ENCODE measurements at regions not wholly inside any gene's neighbourhood (a gene's known extent, or its start where the extent isn't known, plus 50 kb on each side); places are given as distances from the start of the nearest gene placed in this dataset.

DNA sequence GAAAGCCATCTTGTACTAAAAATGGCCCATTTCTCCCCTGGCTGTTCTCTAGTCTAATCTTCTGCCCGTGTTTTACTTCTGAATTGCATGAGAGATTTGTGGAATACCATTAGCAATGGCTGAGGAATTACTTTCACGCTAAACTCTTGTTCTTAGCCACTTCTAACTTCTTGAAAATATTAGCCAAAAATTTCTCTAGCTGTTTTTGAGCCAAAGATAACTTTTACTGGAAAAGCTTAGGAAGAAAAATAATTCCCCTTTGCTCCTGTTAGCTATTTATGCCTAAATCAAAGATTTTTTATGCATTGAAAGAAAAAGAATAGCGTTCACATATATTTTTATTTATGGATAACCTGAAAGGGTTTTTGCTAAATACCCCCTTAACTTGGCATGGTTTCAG is 287.8 kb downstream of the MTRR start:
- Histone ChIP-seq H3K9me3 (ENCODE audit: control insufficient read depth, insufficient read depth, low read length) (no peaks in the 10 kb centered on the region), H3K4me2 (ENCODE audit: low read length) (no peak overlapping the region), H4K20me1 (ENCODE audit: control insufficient read depth, insufficient read depth, low read depth, low read length) (no peaks in the 10 kb centered on the region), H3K9me2 (replicated peaks; ENCODE audit: control insufficient read depth, low read length) (no peaks in the 10 kb centered on the region), H3K36me3 (ENCODE audit: control insufficient read depth, low read length) (no peaks in the 10 kb centered on the region), H3K4me3 (ENCODE audit: low read length) (no peak overlapping the region), H3K27ac (ENCODE audit: low read depth, low read length) (no peak overlapping the region), H3F3A (ENCODE audit: control insufficient read depth, insufficient read depth) (no peaks in the 10 kb centered on the region), H3K4me1 (ENCODE audit: control insufficient read depth, low read length) (no peaks in the 10 kb centered on the region), H3K79me2 (ENCODE audit: control insufficient read depth, low read length) (no peaks in the 10 kb centered on the region), H3K27me3 (ENCODE audit: control insufficient read depth, low read length) (no peaks in the 10 kb centered on the region)
- TF ChIP-seq, protein P1, sequence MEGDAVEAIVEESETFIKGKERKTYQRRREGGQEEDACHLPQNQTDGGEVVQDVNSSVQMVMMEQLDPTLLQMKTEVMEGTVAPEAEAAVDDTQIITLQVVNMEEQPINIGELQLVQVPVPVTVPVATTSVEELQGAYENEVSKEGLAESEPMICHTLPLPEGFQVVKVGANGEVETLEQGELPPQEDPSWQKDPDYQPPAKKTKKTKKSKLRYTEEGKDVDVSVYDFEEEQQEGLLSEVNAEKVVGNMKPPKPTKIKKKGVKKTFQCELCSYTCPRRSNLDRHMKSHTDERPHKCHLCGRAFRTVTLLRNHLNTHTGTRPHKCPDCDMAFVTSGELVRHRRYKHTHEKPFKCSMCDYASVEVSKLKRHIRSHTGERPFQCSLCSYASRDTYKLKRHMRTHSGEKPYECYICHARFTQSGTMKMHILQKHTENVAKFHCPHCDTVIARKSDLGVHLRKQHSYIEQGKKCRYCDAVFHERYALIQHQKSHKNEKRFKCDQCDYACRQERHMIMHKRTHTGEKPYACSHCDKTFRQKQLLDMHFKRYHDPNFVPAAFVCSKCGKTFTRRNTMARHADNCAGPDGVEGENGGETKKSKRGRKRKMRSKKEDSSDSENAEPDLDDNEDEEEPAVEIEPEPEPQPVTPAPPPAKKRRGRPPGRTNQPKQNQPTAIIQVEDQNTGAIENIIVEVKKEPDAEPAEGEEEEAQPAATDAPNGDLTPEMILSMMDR (IDR thresholded peaks at IDR 0.05; ENCODE audit: low read depth, low read length, poor library complexity, severe bottlenecking): no peak
- no peak for TF ChIP-seq EZH2phosphoT487 (IDR thresholded peaks at IDR 0.05; ENCODE audit: borderline replicate concordance, low read length)

- TF ChIP-seq, protein P1 (IDR thresholded peaks at IDR 0.05; ENCODE audit: low read depth, low read length, poor library complexity, severe bottlenecking): no peak
- TF ChIP-seq EZH2phosphoT487 (IDR thresholded peaks at IDR 0.05; ENCODE audit: borderline replicate concordance, low read length): no peak
- no peaks in the 10 kb centered on the region for H3K9me3 ChIP-seq (ENCODE audit: control insufficient read depth, insufficient read depth, low read length)
Observed at GRCh38 chr5:8157320-8157822, 288.4 kb downstream of the MTRR start.

DNA sequence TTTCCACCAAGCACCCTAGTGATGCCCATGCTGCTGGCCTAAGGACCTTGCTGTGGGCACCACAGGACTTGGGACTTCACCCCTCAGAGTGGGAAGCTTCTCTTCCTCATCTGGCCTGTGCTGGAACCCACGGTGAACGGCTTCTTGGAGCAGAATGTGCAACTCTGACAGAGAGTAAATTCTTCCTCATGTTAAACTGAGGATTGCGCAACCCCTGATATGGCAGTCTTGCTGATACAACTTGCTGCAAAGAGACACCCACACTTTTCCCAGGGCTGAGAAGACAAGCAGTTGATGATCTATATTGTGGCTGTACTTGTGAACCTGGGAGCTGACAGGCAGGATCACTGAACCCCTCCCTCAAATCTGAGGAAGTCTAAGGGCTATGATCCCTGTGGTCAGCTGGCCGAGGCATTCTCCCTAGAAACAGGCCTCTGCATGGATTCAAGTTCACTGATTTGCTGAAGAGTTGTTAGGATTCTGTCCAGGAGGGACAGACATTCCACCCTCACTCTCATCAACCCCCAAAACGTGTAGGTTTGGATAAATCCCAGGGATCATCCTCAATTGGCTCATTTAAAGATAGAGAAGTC is 307.2 kb downstream of the MTRR start:
- no peak overlapping the region for H3K4me3 ChIP-seq (ENCODE audit: low read length)
- H4K20me1 ChIP-seq (ENCODE audit: control insufficient read depth, insufficient read depth, low read depth, low read length): no peaks in the 10 kb centered on the region
- no peaks in the 10 kb centered on the region for H3F3A ChIP-seq (ENCODE audit: control insufficient read depth, insufficient read depth)
- no peaks in the 10 kb centered on the region for H3K9me2 ChIP-seq (replicated peaks; ENCODE audit: control insufficient read depth, low read length)
- no peaks in the 10 kb centered on the region for H3K36me3 ChIP-seq (ENCODE audit: control insufficient read depth, low read length)
- no peaks in the 10 kb centered on the region for H3K4me1 ChIP-seq (ENCODE audit: control insufficient read depth, low read length)
- H3K27me3 ChIP-seq (ENCODE audit: control insufficient read depth, low read length): no peaks in the 10 kb centered on the region
- H3K27ac ChIP-seq (ENCODE audit: low read depth, low read length): no peak overlapping the region
- TF ChIP-seq, protein P1 (IDR thresholded peaks at IDR 0.05; ENCODE audit: low read depth, low read length, poor library complexity, severe bottlenecking): no peak
- TF ChIP-seq EZH2phosphoT487 (IDR thresholded peaks at IDR 0.05; ENCODE audit: borderline replicate concordance, low read length): no peak
- no peaks in the 10 kb centered on the region for H3K9me3 ChIP-seq (ENCODE audit: control insufficient read depth, insufficient read depth, low read length)
- no peak overlapping the region for H3K4me2 ChIP-seq (ENCODE audit: low read length)
- no peaks in the 10 kb centered on the region for H3K79me2 ChIP-seq (ENCODE audit: control insufficient read depth, low read length)

More at GRCh38 chr5:8157320-8157822, 288.4 kb downstream of the MTRR start:
- Histone ChIP-seq H3K4me2 (ENCODE audit: low read length) (no peak overlapping the region), H3K4me3 (ENCODE audit: low read length) (no peak overlapping the region), H3K27ac (ENCODE audit: low read depth, low read length) (no peak overlapping the region), H3K36me3 (ENCODE audit: control insufficient read depth, low read length) (no peaks in the 10 kb centered on the region), H3K4me1 (ENCODE audit: control insufficient read depth, low read length) (no peaks in the 10 kb centered on the region), H3K9me2 (replicated peaks; ENCODE audit: control insufficient read depth, low read length) (no peaks in the 10 kb centered on the region), H3K27me3 (ENCODE audit: control insufficient read depth, low read length) (no peaks in the 10 kb centered on the region), H3F3A (ENCODE audit: control insufficient read depth, insufficient read depth) (no peaks in the 10 kb centered on the region), H4K20me1 (ENCODE audit: control insufficient read depth, insufficient read depth, low read depth, low read length) (no peaks in the 10 kb centered on the region), H3K79me2 (ENCODE audit: control insufficient read depth, low read length) (no peaks in the 10 kb centered on the region)
